ENCODE measurements at regions not wholly inside any gene's neighbourhood (a gene's known extent, or its start where the extent isn't known, plus 50 kb on each side); places are given as distances from the start of the nearest gene placed in this dataset.
A peak's percentile ranks its signal among the peaks of the same experiment; 100 is the strongest.
"Not testable (repeated sequence)": the region's sequence is repeated elsewhere in the genome, so short reads cannot be mapped to it uniquely, and the experiment has no call there.

- DNase-seq = no peak
Measured at GRCh38 chr10:45564303-45564959, 108.1 kb downstream of the ZFAND4 start.

DNA sequence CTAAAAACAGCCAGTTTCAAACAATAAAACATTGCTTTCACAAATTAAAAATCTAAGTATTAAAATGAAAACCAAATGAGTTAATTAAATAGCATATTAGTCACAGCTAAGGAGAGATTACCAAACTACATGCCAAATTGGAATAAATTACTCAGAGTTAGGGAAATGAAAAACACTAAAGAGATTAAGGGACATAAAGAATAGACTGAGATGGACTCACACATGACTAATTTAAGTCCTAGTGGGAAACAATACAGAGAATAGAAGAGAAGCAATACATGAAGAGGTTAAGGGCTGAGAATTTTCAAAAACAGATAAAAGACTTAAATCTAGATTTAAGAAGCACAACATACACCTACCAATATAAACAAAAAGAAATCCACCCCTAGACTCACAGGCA lies 110.6 kb downstream of the ZFAND4 start:
- DNase-seq = no peak

- no peak for DNase-seq
Measured at GRCh38 chr10:45560262-45560661, 112.3 kb downstream of the ZFAND4 start.

DNA sequence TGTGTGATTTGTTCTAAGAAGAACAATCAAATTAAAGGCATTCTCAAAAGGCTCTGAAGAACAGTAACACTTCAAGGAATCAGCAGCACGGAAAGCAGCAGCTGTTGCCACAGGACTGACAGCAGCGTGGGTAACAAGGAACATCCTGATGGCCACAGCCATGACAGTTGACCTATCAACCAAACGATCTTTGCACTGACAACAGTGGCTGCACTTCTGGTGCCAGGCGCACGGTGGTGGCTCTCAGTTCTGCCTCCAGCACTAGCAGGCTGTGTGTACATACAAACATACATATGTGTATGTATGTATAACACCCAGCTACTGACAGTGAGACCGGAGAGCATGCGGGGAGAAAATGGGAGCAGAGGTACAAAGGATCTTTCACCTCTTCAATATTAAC lies 114.1 kb downstream of the ZFAND4 start:
- peak in 1 of 2 experiments; percentile 10 for DNase-seq

DNA sequence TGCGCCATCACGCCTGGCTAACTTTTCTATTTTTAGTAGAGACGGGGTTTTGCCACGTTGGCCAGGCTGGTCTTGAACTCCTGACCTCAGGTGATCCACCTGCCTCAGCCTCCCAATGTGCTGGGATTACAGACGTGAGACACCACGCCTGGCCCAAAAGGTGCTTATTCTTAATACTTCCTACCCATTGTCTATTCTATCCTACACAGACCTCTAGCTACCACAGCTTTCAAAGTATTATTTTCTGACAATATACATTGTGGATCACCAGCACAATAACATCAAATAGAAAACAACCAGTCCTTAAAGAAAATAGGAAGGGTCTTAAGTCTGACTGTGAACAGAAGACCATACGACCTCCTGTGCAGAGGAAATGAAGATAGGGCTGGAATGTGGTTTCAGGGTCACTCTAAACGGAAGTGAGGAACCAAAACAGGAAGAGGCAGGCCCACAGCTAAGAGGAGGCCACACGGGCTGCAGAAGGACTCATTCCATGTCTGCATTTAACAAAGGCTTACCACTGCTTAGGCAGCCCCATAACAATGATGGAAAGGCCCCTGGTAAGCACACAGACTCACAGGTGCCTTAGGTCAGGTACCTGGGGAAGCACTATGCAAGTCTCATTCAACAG lies 115.2 kb downstream of the ZFAND4 start:
- peak; percentile 71 to 74 for DNase-seq

DNA sequence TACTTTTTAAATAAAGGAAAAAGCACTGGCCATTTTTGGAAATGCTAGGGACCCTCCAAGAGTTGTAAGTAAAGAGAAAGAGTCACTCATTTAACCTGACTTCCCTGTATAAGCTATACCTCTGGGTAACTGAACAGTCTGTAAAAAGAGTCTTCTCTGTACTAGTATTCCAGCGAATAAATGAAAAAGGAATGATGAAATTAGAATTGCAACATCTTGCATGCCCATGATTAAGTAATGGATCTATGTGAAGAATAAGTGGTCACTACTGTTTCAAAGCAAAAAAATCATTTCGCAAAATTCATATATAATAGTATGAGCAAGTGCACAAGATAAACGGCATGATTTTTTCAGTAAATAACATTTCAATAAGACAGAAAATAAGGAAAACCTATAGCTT lies 116.8 kb downstream of the ZFAND4 start:
- peak; percentile 70 to 79 for DNase-seq

DNA sequence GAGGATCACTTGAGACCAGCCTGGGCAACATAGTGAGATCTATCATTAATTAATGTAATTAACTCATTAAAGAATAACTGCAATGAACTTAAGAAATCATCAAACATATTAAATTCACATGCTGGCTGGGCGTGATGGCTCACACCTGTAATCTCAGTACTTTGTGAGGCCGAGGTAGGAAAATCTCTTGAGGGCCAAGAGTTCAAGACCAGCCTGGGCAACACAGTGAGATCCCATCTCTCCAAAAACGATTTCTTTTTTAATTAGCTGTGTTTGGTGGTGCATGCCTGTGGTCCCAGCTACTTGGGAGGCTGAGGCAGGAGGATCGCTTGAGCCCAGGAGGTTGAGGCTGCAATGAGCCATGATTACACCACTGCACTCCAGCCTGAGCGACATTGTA lies 117.2 kb downstream of the ZFAND4 start:
- not testable (repeated sequence) for DNase-seq

DNA sequence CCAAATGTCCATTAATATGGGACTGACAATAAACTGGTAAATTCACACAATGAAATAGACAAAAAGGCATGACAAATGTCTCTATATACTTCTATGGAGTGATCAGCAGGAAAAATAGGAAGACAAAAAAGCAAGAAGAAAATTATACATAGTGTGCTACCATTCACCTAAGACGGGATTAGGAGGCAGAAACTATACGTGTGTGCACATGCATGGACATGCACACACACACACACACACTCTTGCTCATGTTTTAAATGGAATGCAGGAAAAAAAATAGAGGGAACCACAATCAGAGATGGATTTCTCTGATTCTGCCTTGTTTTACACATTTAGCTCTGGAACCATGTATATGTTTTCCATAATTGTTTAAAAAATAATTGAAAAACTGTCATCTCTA lies 119.0 kb downstream of the ZFAND4 start:
- no peak for DNase-seq

GRCh38 chr10:45553155-45553554 lies 119.4 kb downstream of the ZFAND4 start:
- DNase-seq = no peak

- no peak for DNase-seq
Measured at GRCh38 chr10:45552476-45552875, 120.1 kb downstream of the ZFAND4 start.

DNA sequence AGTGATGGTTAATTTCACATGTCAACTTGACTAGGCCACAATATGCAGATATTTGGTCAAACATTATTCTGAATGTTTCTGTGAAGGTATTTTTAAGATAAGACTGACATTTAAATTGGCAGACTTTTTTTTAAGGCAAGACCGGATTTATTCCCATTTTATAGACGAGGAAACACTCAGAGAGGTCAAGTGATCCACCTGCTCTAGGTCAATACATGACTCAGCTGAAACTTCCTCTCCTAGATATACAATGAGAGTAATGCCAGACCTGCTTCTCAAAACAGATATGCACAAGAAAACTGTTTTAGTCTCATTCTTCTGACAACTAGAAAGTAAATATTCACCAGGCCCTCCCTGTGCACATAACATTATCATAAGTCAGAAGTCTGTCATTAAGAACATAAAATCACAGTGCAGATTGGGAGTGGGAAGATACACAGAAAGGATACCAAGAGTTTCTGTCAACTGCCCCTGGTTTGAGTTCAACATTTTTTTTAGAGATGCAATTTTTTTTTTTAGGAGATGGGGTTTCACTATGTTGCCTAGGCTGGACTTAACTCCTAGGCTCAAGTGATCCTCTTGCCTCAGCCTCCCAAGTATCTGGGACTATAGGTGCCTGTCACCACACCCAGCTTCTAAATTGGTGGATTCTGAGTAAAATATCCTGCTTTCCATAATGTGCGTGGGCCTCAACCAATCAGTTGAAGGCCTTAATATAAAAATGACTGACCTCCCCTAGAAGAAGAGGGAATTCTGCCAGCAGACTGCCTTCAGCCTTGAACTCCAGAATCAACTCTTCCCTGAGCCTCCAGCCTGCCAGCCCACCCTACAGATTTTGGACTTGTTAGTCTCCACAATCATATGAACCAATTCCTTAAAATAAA lies 121.4 kb downstream of the ZFAND4 start:
- DNase-seq = no peak

DNA sequence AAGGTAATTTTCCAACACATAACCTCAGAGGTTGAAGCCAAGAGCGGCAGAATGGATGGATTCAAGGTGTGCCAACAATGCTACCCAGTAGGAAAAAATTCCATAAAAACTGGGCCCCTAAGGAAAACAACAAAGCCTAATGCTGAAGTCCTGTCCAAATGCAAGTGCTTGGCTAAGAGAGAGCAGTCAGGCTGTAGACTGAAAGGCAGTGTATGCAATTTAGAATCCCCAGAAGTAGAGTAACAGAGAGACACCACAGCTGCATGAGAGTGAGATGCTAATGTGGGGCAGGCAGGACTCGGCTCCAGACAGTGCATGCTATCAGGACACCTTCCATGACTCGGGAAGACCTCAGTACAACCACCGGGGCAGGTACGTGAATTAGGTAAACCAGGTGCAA lies 124.5 kb downstream of the ZFAND4 start:
- no peak for DNase-seq

DNA sequence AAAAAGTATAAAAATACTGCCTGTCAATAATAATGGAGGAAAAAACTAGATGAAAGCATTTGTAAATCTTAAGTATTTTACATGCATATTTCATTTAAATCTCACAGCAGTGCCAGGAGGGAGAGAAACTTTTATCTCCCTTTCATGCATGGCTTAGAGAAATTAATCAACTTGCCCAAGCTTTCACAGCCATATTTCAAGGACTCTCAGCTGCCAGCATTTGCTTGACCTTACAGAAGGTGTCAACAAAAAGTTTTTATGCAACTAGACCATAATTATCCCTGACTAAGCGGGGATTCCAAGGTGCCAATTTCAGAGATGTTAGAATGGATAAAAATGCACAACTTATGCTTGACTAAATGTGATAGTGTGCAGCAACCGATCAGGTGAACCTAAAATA lies 125.4 kb downstream of the ZFAND4 start:
- DNase-seq = no peak

GRCh38 chr10:45545150-45545549 lies 127.4 kb downstream of the ZFAND4 start:
- DNase-seq = peak in 1 of 2 experiments; percentile 13

DNA sequence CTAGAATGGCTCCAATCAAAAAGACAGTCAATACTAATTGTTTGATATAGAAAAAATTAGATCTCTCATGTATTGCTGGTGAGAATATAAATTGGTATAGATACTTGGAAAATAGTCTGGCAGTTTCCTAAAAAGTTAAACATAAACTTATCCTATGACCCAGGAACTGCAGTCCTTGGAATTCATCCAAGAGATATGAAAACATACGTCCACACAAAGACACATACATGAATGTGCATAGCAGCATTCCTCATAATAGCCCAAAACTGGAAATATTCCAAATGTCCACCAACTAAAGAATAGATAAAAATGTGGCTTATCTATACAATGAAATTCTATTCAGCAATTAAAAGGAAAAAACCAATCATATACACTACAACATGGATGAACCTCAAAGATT lies 128.4 kb downstream of the ZFAND4 start:
- no peak for DNase-seq

DNA sequence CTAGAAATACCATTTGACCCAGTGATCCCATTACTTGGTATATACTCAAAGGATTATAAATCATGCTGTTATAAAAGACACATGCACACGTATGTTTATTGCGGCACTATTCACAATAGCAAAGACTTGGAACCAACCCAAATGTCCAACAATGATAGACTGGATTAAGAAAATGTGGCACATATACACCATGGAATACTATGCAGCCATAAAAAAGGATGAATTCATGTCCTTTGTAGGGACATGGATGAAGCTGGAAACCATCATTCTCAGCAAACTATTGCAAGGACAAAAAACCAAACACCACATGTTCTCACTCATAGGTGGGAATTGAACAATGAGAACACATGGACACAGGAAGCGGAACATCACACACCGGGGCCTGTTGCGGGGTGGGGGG lies 131.5 kb downstream of the ZFAND4 start:
- not testable (repeated sequence) for DNase-seq

GRCh38 chr10:45540589-45540988 lies 132.0 kb downstream of the ZFAND4 start:
- not testable (repeated sequence) for DNase-seq

- DNase-seq = not testable (repeated sequence)
Measured at GRCh38 chr10:45539569-45539968, 133.0 kb downstream of the ZFAND4 start.

GRCh38 chr10:45534572-45534971 lies 138.0 kb downstream of the ZFAND4 start:
- DNase-seq = no peak

DNA sequence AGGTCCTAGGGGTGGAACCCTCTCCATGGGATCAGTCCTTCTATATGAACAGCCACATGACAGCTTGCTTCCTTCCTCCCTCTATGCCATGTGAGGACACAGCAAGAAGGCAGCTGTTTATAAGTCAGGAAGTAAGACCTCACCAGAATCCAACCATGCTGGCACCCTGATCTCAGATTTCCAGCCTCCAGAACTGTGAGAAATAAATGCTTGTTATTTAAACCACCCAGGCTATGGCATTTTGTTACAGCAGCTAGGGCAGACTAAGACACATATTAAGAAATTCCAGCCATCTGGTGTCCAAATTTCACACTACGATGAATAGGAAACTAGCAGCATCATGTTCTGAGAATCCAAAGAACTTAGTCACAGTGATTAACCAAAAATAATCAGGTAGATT lies 140.1 kb downstream of the ZFAND4 start:
- DNase-seq = peak; percentile 17 to 29

- no peak for DNase-seq
Measured at GRCh38 chr10:45526309-45526905, 146.2 kb downstream of the ZFAND4 start.

GRCh38 chr10:45520476-45520875 lies 146.5 kb downstream of the ALOX5 start:
- DNase-seq = no peak

DNA sequence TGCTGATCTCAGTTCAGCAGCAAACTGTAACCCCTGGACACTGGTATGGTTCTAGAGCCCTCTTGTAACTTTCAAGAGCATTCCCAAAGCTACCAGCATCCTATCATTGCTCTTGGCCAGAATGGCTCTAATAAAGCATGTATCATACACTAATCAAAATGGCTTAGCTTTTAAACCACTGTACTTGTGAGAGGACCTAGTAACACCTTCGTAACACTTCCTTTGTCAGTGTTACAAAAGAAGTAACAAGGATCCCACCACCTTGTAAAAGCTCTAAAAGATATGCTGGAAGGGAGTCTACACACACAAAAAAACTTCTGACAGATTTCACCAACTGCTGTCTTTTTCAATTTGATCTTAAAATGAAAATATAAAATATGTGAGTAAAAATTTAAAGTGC lies 144.7 kb downstream of the ALOX5 start:
- no peak for DNase-seq

Measured in AML-193 (cell line).